PC-9 (cell line): ENCODE measurements at regions not wholly inside any gene's neighbourhood (a gene's known extent, or its start where the extent isn't known, plus 50 kb on each side); places are given as distances from the start of the nearest gene placed in this dataset.

Experiments
- BruUV-seq: library from RNA; stranded (reverse); fragments of 400-500 nt; replicated peaks from 2 replicates; lab custom pipeline; 2021; lab: Mats Ljungman, UMichigan
- CTCF ChIA-PET: fragments of 300-600 bp; sonication (Branson Sonifier 250); formaldehyde crosslinking; loops from one replicate; lab custom pipeline; 2022; ENCODE audit warnings: antibody characterized with exemption; lab: Charles Lee
- POLR2A ChIA-PET: fragments of 300-600 bp; sonication (Branson Sonifier 250); formaldehyde crosslinking; loops from one replicate; lab custom pipeline; 2022; ENCODE audit warnings: antibody characterized with exemption; ENCODE audit not compliant: unreplicated experiment; lab: Charles Lee
- DNase-seq, 2 experiments: peaks; one replicate each; pipeline versions ENCODE4 v3.0.0 to v3.0.0-alpha.2; 2015 to 2022; ENCODE audit warnings: mixed read lengths in 1 of 2
- H2AFZ ChIP-seq: fragments of 200-600 bp; sonication (generic); 2 replicates; pipeline ENCODE4 v1.8.1; 2017; ENCODE audit warnings: antibody characterized with exemption
- H3F3A ChIP-seq: fragments of 200-600 bp; sonication (generic); 2 replicates; pipeline ENCODE4 v1.8.1; 2017; ENCODE audit warnings: antibody characterized with exemption, mild to moderate bottlenecking, low read depth; ENCODE audit not compliant: insufficient read depth
- H3K27ac ChIP-seq: fragments of 200-600 bp; sonication (generic); 2 replicates; pipeline ENCODE4 v1.6.1; 2016; ENCODE audit warnings: mixed run types
- H3K27me3 ChIP-seq: fragments of 200-600 bp; sonication (generic); 2 replicates; pipeline ENCODE4 v1.6.1; 2016; ENCODE audit warnings: low read depth, mixed run types; ENCODE audit not compliant: insufficient read depth
- H3K36me3 ChIP-seq: fragments of 200-600 bp; sonication (generic); 2 replicates; pipeline ENCODE4 v1.6.1; 2016; ENCODE audit warnings: low read depth, mixed run types
- H3K4me1 ChIP-seq: fragments of 200-600 bp; sonication (generic); replicated peaks from 2 replicates; pipeline ENCODE4 v1.6.1; 2016; ENCODE audit warnings: mixed run types; ENCODE audit not compliant: insufficient read depth
- H3K4me2 ChIP-seq: fragments of 200-600 bp; sonication (generic); 2 replicates; pipeline ENCODE4 v1.6.1; 2017; ENCODE audit warnings: mixed run types
- H3K4me3 ChIP-seq: fragments of 200-600 bp; sonication (generic); 2 replicates; pipeline ENCODE4 v1.6.1; 2016; ENCODE audit warnings: mixed run types
- H3K79me2 ChIP-seq: fragments of 200-600 bp; sonication (generic); 2 replicates; pipeline ENCODE4 v1.6.1; 2017; ENCODE audit warnings: low read depth, mixed run types
- H3K9me2 ChIP-seq: fragments of 200-600 bp; sonication (generic); 2 replicates; pipeline ENCODE4 v1.8.1; 2017; ENCODE audit warnings: mild to moderate bottlenecking; ENCODE audit not compliant: insufficient read depth
- H3K9me3 ChIP-seq: fragments of 200-600 bp; sonication (generic); 2 replicates; pipeline ENCODE4 v1.8.1; 2016; ENCODE audit warnings: low read depth; ENCODE audit not compliant: insufficient read depth
- H4K20me1 ChIP-seq: fragments of 200-600 bp; sonication (generic); 2 replicates; pipeline ENCODE4 v1.8.1; 2017; ENCODE audit not compliant: insufficient read depth
- EZH2 ChIP-seq: fragments of 200-600 bp; sonication (generic); IDR thresholded peaks from 2 replicates; pipeline ENCODE4 v1.8.0; 2017; ENCODE audit warnings: antibody characterized with exemption, low read depth
- intact Hi-C: fragments of 100-400 bp; cut with micrococcal nuclease; formaldehyde crosslinking; loops from one replicate; pipeline ENCODE4 v1.10.0; 2022; ENCODE audit not compliant: unreplicated experiment
- TF ChIP-seq, protein P1 (sequence below): fragments of 200-600 bp; sonication (generic); conservative IDR thresholded peaks from 2 replicates; pipeline ENCODE4 v1.6.1; 2017; ENCODE audit warnings: mixed run types, antibody characterized with exemption, mild to moderate bottlenecking, moderate library complexity

DNA sequence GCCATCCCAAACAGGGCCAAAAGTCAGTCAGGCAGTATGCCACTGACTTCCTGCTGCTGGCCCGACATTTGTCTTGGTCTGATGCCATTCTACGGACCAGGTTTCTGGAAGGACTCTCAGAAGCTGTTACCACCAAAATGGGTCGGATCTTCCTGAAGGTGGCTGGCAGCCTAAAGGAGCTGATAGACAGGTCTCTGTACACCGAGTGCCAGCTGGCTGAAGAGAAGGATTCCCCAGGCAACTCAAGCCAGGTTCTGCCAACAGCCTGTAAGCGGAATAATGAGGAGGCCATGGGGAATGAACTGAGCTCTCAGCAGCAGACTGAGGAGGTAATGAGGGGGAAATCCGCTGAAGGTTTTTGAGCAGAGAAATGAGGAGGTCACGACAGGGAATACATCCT is 95.7 kb downstream of the RTL9 start:
- DNase-seq, result no peak
- BruUV-seq, result no TSS peak
- intact Hi-C loops, result loop anchor here (5.0 to 10.0 kb wide), 2 partner anchors 648 to 990 kb away; no protein-coding TSS in a partner anchor
- ChIA-PET POLR2A (no interaction called here), CTCF (interaction anchor here (0.6 kb wide), 1 partner anchor 25 kb away, joined by 5 read pairs; no protein-coding TSS in a partner anchor)
- Histone ChIP-seq H3K9me3 (no peaks in the 10 kb centered on the region), H3K79me2 (no peaks in the 10 kb centered on the region), H4K20me1 (no peaks in the 10 kb centered on the region), H3F3A (no peaks in the 10 kb centered on the region), H3K27ac (no peak overlapping the region), H3K4me3 (no peak overlapping the region), H3K4me1 (no peaks in the 10 kb centered on the region), H3K27me3 (peaks cover 69% of the 10 kb centered on the region), H2AFZ (no peak overlapping the region), H3K36me3 (no peaks in the 10 kb centered on the region), H3K4me2 (no peak overlapping the region), H3K9me2 (no peaks in the 10 kb centered on the region)
- TF ChIP-seq, protein P1, sequence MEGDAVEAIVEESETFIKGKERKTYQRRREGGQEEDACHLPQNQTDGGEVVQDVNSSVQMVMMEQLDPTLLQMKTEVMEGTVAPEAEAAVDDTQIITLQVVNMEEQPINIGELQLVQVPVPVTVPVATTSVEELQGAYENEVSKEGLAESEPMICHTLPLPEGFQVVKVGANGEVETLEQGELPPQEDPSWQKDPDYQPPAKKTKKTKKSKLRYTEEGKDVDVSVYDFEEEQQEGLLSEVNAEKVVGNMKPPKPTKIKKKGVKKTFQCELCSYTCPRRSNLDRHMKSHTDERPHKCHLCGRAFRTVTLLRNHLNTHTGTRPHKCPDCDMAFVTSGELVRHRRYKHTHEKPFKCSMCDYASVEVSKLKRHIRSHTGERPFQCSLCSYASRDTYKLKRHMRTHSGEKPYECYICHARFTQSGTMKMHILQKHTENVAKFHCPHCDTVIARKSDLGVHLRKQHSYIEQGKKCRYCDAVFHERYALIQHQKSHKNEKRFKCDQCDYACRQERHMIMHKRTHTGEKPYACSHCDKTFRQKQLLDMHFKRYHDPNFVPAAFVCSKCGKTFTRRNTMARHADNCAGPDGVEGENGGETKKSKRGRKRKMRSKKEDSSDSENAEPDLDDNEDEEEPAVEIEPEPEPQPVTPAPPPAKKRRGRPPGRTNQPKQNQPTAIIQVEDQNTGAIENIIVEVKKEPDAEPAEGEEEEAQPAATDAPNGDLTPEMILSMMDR, result no peak
- no peak for TF ChIP-seq EZH2

DNA sequence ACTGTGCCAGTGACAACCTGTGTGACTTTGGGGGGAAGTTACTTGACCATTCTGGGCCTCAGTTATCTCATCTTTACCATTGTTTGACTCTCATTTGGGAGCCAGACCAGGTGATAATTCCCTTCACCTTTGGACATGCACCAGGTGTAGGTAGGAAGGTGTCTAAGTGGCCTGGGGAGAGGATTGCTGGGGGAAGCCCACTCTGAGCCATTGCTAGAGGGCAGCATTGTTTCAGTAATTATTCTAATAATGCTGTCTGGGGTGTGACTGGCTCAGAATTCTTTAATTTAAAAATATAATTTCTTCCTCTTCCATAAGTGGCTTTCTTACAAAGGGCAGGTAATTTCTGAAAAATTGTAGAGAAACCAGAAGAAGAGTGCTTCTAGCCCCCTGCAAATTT is 104.3 kb downstream of the RTL9 start:
- no peak for TF ChIP-seq EZH2
- TF ChIP-seq, protein P1, result peak; percentile 61
- BruUV-seq, result no TSS peak
- no peak overlapping the region for H3K27ac ChIP-seq
- H3K27me3 ChIP-seq, result no peaks in the 10 kb centered on the region
- H2AFZ ChIP-seq, result no peak overlapping the region
- H3K79me2 ChIP-seq, result no peaks in the 10 kb centered on the region
- intact Hi-C loops, result loop anchor here (1.0 to 2.0 kb wide), 2 partner anchors 202 to 384 kb away; no protein-coding TSS in a partner anchor
- H3K9me3 ChIP-seq, result no peaks in the 10 kb centered on the region
- no peaks in the 10 kb centered on the region for H3K9me2 ChIP-seq
- H3K4me1 ChIP-seq, result no peaks in the 10 kb centered on the region
- H3K36me3 ChIP-seq, result no peaks in the 10 kb centered on the region
- peak in 1 of 2 experiments; percentile 15 for DNase-seq
- H3F3A ChIP-seq, result no peaks in the 10 kb centered on the region
- H4K20me1 ChIP-seq, result no peaks in the 10 kb centered on the region
- no peak overlapping the region for H3K4me2 ChIP-seq
- ChIA-PET POLR2A (no interaction called here), CTCF (no interaction called here)
- no peak overlapping the region for H3K4me3 ChIP-seq

GRCh38 chrX:110466790-110467189 is 108.1 kb downstream of the RTL9 start:
- H4K20me1 ChIP-seq, result no peaks in the 10 kb centered on the region
- H3K9me2 ChIP-seq, result no peaks in the 10 kb centered on the region
- no peaks in the 10 kb centered on the region for H3K79me2 ChIP-seq
- no peak overlapping the region for H3K4me3 ChIP-seq
- H3K4me2 ChIP-seq, result no peak overlapping the region
- no peak overlapping the region for H3K27ac ChIP-seq
- BruUV-seq, result no TSS peak
- ChIA-PET CTCF (no interaction called here), POLR2A (no interaction called here)
- H2AFZ ChIP-seq, result no peak overlapping the region
- no peak for TF ChIP-seq EZH2
- TF ChIP-seq, protein P1, result no peak
- H3K4me1 ChIP-seq, result no peaks in the 10 kb centered on the region
- no peak for DNase-seq
- no peaks in the 10 kb centered on the region; the same call in 1 of the 2 replicates for H3K27me3 ChIP-seq
- no peaks in the 10 kb centered on the region for H3F3A ChIP-seq
- intact Hi-C loops, result no loop called here
- no peaks in the 10 kb centered on the region; the same call in 1 of the 2 replicates for H3K9me3 ChIP-seq
- no peaks in the 10 kb centered on the region for H3K36me3 ChIP-seq
